Heart left ventricle (tissue), 16 donors: ENCODE measurements at regions not wholly inside any gene's neighbourhood (a gene's known extent, or its start where the extent isn't known, plus 50 kb on each side); places are given as distances from the start of the nearest gene placed in this dataset.

Experiments used
- ATAC-seq, 4 donors: fragments of 200-7000 bp; cut with Tn5 transposase; one replicate each; pipeline ENCODE4 v1.9.1; 2020 to 2022; ENCODE audit warnings: moderate library complexity in 4 of 4, mild to moderate bottlenecking in 3 of 4, moderate number of reproducible peaks in 1 of 4
- DNase-seq, 5 donors: peaks; one replicate each; pipeline ENCODE4 v3.0.0-alpha.2; 2020
- H3K27ac ChIP-seq, 12 donors: fragments of 200-600 bp; sonication (generic) in 4 of 12; one replicate each; pipeline versions ENCODE4 v1.5.0 to v1.8.0; 2016 to 2022; ENCODE audit warnings: mild to moderate bottlenecking in 2 of 12
- H3K27me3 ChIP-seq, 9 donors: fragments of 200-600 bp; sonication (generic) in 2 of 9; one replicate each; pipeline versions ENCODE4 v1.5.1 to v1.8.0; 2016 to 2022; ENCODE audit warnings: mild to moderate bottlenecking in 3 of 9
- H3K36me3 ChIP-seq, 9 donors: fragments of 200-600 bp; sonication (generic) in 2 of 9; one replicate each; pipeline versions ENCODE4 v1.5.0 to v1.8.0; 2018 to 2022; ENCODE audit warnings: mild to moderate bottlenecking in 2 of 9
- H3K4me1 ChIP-seq, 12 donors: fragments of 200-600 bp; sonication (generic) in 4 of 12; one replicate each; pipeline versions ENCODE4 v1.5.0 to v1.8.0; 2016 to 2022; ENCODE audit warnings: mild to moderate bottlenecking in 3 of 12
- H3K4me3 ChIP-seq, 12 donors: fragments of 200-600 bp; sonication (generic) in 4 of 12; one replicate each; pipeline versions ENCODE4 v1.5.0 to v1.8.0; 2017 to 2022; ENCODE audit warnings: mild to moderate bottlenecking in 9 of 12, moderate library complexity in 4 of 12
- H3K9me3 ChIP-seq, 12 donors: fragments of 200-600 bp; sonication (generic) in 4 of 12; one replicate each; pipeline versions ENCODE4 v1.5.0 to v1.8.0; 2016 to 2022; ENCODE audit warnings: mild to moderate bottlenecking in 1 of 12
- CTCF ChIP-seq, 12 donors: fragments of 200-600 bp; sonication (generic) in 4 of 12; IDR thresholded peaks; one replicate each; pipeline versions ENCODE4 v1.5.0 to v1.8.0; 2018 to 2022; ENCODE audit warnings: antibody characterized with exemption in 12 of 12, mild to moderate bottlenecking in 5 of 12
- POLR2A ChIP-seq, 2 donors: fragments of 450-650 bp; IDR thresholded peaks; one replicate each; pipeline ENCODE4 v1.6.1; 2017; ENCODE audit warnings: antibody characterized with exemption in 2 of 2, mild to moderate bottlenecking in 2 of 2, moderate library complexity in 2 of 2
- WGBS, 4 donors: extraction: QIAGEN DNeasy Blood & Tissue Kit in 2 of 4; methylation state at CpG; one replicate each; pipeline versions ENCODE4 v1.1.5 to v1.1.7; 2013 to 2018; 5-methylcytosine and 5-hydroxymethylcytosine counted together
- intact Hi-C, 10 donors: fragments of 100-400 bp; cut with DNase I; formaldehyde crosslinking; loops; one replicate each; pipeline versions ENCODE4 v1.11.1 to v1.14.2; 2022
- donor health status: ischemic (EF 13 %, LVEDD 7.1; RV severe dilation, severe dysfunction).
- donor health status: healthy with polysubstance abuse.
- donor health status: DM: no; HTN: yes; CAD: no.
- donor health status: DM: no; HTN: no; CAD: no.
- donor health status: ischemic (EF 25% LVEDD 6.9; RV normal size, moderate dysfunction).
- donor health status: ischemic (EF 25% LVEDD 5.7; RV mildly dilated, moderate dysfunction).
- donor health status: healthy.
- donor health status: DM: yes; HTN: yes; CAD: no.
- donor health status: ischemic (EF 35%, LVEDD 5.7; RV mildly dilated, moderate dysfunction).
- donor health status: nonischemic (EF 11% LVEDD 7.7; RV severe dilation, severe dysfunction).
- donor health status: DM: yes; HTN: yes; CAD: no.
- donor health status: PGD.
- donor health status: ischemic (EF 29% LVEDD 5.4; RV normal size, mild dysfunction).
- donor health status: nonischemic (EF 23%, LVEDD 6.1; RV moderate dilation, normal function).

DNA sequence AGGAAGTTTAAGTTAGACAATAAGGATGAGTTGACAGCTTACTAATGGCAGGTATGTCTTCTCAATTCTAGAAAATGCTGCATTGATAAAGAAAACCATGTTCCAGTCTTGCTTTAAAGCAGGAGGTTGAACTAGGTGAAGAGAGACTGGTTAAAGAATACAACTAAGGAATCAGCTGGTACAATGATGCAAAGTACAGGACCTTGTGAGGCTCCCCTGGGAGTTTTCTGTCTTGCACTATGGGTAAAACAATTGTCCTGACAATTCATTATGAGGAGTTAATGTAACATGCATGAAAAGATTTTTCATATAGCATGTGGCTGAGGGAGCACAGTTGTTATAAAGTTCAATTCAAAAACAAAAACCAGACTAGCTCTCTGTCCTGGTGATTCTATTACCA lies 157.2 kb downstream of the BMP2 start:
- TF ChIP-seq CTCF (IDR thresholded peaks at IDR 0.05) (no peak), POLR2A (IDR thresholded peaks at IDR 0.05) (no peak)
- ATAC-seq (no peak), DNase-seq (no peak)
- Histone ChIP-seq H3K4me1 (no peaks in the 10 kb centered on the region), H3K36me3 (no peaks in the 10 kb centered on the region), H3K4me3 (no peak overlapping the region), H3K27me3 (no peaks in the 10 kb centered on the region), H3K9me3 (peaks cover 0 to 3% (median 0%) of the 10 kb centered on the region in 12 donors), H3K27ac (no peak overlapping the region)
- intact Hi-C loops = no loop called here

DNA sequence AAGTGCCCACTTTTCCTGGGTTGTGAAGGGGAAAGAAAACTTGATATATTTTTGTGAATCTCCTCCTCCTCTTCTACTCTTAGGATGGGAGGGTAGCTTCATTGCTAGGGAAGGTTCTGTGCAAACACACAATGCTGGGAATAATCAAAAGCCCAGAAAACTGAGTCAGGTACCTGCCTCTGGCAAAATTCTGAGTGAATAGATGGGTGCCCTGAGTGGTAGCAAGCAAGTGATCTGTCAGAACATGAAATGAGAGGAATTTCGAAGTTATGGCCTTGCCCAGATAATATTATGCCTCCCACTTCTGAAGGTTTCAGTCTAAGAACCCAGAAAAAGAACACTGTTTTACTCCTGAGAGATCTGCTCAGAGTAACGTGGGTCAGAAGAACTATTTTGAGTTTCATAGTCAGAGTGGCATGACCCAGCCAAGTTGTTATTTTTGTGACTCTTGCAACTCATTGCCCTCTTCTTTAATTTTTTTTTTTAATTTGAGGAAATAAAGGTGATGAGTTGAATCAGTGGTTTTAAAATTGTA lies 158.3 kb downstream of the BMP2 start:
- H3K27ac ChIP-seq = no peak overlapping the region
- 46 to 51% (median 48%) methylated on average over 2 of the region's 2 CpGs for WGBS, 4 donors
- no peak for ATAC-seq

GRCh38 chr20:6940048-6940447 lies 172.6 kb downstream of the BMP2 start:
- Histone ChIP-seq H3K4me1 (no peaks in the 10 kb centered on the region), H3K36me3 (no peaks in the 10 kb centered on the region), H3K27me3 (no peaks in the 10 kb centered on the region), H3K9me3 (no peaks in the 10 kb centered on the region), H3K27ac (no peak overlapping the region), H3K4me3 (no peak overlapping the region)
- ATAC-seq (no peak), DNase-seq (no peak)
- peak in 4 of 12 donors; percentile 9 to 29 (median 22) for TF ChIP-seq CTCF (IDR thresholded peaks at IDR 0.05)
- TF ChIP-seq POLR2A (IDR thresholded peaks at IDR 0.05) = no peak
- intact Hi-C loops = no loop called here
- WGBS, 4 donors = 51 to 62% (median 53%) methylated on average over 5 of the region's 5 CpGs

More for the DNA sequence above, 158.3 kb downstream of the BMP2 start:
- Histone ChIP-seq H3K27me3 (no peaks in the 10 kb centered on the region), H3K4me1 (no peaks in the 10 kb centered on the region), H3K4me3 (no peak overlapping the region), H3K36me3 (no peaks in the 10 kb centered on the region), H3K9me3 (peaks cover 0 to 3% (median 0%) of the 10 kb centered on the region in 12 donors)
- intact Hi-C loops = no loop called here
- TF ChIP-seq CTCF (IDR thresholded peaks at IDR 0.05) (no peak), POLR2A (IDR thresholded peaks at IDR 0.05) (no peak)
- DNase-seq = no peak

DNA sequence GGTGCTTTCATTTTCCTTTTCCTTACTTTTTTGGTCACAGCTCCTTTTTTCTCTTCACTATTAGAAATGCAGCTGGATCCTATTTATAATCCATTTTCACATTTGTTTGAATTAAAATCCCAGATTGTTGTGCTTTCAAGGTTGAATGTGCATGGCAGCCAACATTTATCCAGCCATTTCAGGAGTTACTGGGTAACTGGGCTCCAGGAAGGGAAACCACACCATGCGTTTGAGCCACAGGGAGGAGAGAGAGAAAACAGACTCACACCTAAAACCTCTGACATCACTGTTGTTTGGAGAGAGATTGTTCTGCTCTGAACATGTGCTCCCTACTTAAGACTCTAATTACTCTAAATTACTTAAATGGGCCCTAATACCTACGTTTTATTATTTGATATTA lies 173.4 kb downstream of the BMP2 start:
- no peaks in the 10 kb centered on the region for H3K9me3 ChIP-seq
- intact Hi-C loops = no loop called here
- ATAC-seq = no peak
- no peak overlapping the region for H3K27ac ChIP-seq
- no peak overlapping the region for H3K4me3 ChIP-seq
- no peaks in the 10 kb centered on the region for H3K36me3 ChIP-seq
- H3K4me1 ChIP-seq = no peaks in the 10 kb centered on the region
- DNase-seq = no peak
- WGBS, 4 donors = 16 to 40% (median 25%) methylated on average over 2 of the region's 2 CpGs
- no peak for TF ChIP-seq CTCF (IDR thresholded peaks at IDR 0.05)
- H3K27me3 ChIP-seq = no peaks in the 10 kb centered on the region
